ENCODE measurements at regions not wholly inside any gene's neighbourhood (a gene's known extent, or its start where the extent isn't known, plus 50 kb on each side); places are given as distances from the start of the nearest gene placed in this dataset.

DNA sequence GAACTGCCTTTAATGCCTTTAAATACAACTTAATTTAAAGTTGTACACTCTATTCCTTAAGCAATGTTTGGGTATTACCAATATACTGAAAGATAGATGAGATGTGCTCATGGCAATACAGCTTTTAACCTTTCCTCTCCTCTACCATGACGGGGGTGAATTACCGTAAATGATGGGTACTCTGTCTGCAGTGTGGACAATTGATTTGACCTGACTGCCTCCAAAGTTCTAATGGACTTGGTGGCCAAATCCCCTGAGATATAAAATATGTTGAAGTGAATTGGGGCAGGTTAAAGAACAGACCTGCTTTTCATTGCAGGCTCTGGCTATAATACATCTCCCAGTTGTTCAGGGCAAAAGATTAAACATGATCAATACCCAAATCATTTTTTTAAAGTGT lies 367.4 kb upstream of the NR5A2 start:
- no peaks in the 10 kb centered on the region for H3K36me3 ChIP-seq (replicated peaks in 1 of 2; ENCODE audit: control insufficient read depth in 1 of 2, insufficient read depth in 2 of 2, low read length in 2 of 2)
- ATAC-seq (no peak), FAIRE-seq (no peak), DNase-seq (ENCODE audit: low spot score) (no peak)
- no peaks in the 10 kb centered on the region for H3K79me2 ChIP-seq (ENCODE audit: insufficient read depth, low read length)
- no peaks in the 10 kb centered on the region for H3K9me3 ChIP-seq (ENCODE audit: low read length)
- H2AFZ ChIP-seq (ENCODE audit: low read length), result no peak overlapping the region
- in situ Hi-C loops (cut with HindIII; ENCODE audit: extremely low pct_ligation_motif_present, low pct_unique_long_range_greater_than_20kb), result no loop called here
- 0% methylated on average over 2 of the region's 2 CpGs for WGBS (ENCODE audit: low lambda C conversion rate)
- POLR2A ChIA-PET, result no interaction called here
- no TSS peak for BruUV-seq (replicated peaks)
- no peak overlapping the region for H3K4me3 ChIP-seq (replicated peaks in 1 of 3; ENCODE audit: insufficient read depth in 1 of 3, low read depth in 2 of 3, low read length in 3 of 3)
- TF ChIP-seq ZSCAN31 (CRISPR knock-in tag; IDR thresholded peaks at IDR 0.05; ENCODE audit: low read depth), result no peak
- no peak for TF ChIP-seq EZH2 (conservative IDR thresholded peaks at IDR 0.05; ENCODE audit: low read depth, low read length)
- TF ChIP-seq CC2D1A (CRISPR knock-in tag; IDR thresholded peaks at IDR 0.05), result no peak
- no peak for TF ChIP-seq ZNF674 (CRISPR knock-in tag; IDR thresholded peaks at IDR 0.05; ENCODE audit: low read depth)
- TF ChIP-seq GATAD2A (CRISPR knock-in tag; IDR thresholded peaks at IDR 0.05), result no peak
- no peak for TF ChIP-seq GTF2F1 (IDR thresholded peaks at IDR 0.05; ENCODE audit: low read length)
- TF ChIP-seq, protein P1, sequence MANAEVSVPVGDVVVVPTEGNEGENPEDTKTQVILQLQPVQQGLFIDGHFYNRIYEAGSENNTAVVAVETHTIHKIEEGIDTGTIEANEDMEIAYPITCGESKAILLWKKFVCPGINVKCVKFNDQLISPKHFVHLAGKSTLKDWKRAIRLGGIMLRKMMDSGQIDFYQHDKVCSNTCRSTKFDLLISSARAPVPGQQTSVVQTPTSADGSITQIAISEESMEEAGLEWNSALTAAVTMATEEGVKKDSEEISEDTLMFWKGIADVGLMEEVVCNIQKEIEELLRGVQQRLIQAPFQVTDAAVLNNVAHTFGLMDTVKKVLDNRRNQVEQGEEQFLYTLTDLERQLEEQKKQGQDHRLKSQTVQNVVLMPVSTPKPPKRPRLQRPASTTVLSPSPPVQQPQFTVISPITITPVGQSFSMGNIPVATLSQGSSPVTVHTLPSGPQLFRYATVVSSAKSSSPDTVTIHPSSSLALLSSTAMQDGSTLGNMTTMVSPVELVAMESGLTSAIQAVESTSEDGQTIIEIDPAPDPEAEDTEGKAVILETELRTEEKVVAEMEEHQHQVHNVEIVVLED (CRISPR knock-in tag; IDR thresholded peaks at IDR 0.05; ENCODE audit: borderline replicate concordance), result no peak
- CTCF ChIA-PET (ENCODE audit: low intra/inter-chr PET ratio, low total read pairs), result no interaction called here
- no peak overlapping the region for H3K27ac ChIP-seq (ENCODE audit: extremely low read length, insufficient read depth, low read length)
- no peaks in the 10 kb centered on the region for H3K27me3 ChIP-seq (ENCODE audit: control insufficient read depth in 1 of 2, insufficient read depth in 2 of 2, low read length in 2 of 2)
- no peak overlapping the region for H3K9ac ChIP-seq (ENCODE audit: insufficient read depth, low read depth, low read length)
- no peaks in the 10 kb centered on the region for H4K20me1 ChIP-seq (ENCODE audit: insufficient read depth, low read length)
- intact Hi-C loops (cut with micrococcal nuclease; ENCODE audit: unreplicated experiment), result no loop called here
- H3K4me1 ChIP-seq (ENCODE audit: insufficient read depth, low read length), result no peaks in the 10 kb centered on the region
- no peak overlapping the region for H3K4me2 ChIP-seq (ENCODE audit: low read depth, low read length)

DNA sequence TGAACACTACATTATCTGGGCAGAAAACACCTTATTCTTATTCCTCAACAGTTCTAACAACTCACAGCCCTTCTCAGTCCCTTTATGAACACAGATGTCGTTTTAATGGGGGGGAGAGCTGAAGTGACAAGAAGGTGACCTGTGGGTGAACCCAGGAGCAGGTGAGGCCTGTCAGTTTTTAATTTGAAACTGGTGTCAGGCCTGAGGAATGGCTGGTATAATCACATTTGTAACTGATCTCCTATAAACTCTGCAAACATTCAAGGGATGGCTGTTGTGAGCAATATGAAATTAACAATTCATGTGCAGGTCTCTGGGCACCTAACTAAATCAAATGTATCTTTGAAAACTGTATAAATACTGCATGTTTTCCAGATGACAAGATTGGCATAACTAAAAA lies 362.1 kb upstream of the NR5A2 start:
- Histone ChIP-seq H3K4me2 (ENCODE audit: low read depth, low read length) (no peak overlapping the region), H3K79me2 (ENCODE audit: insufficient read depth, low read length) (no peaks in the 10 kb centered on the region), H4K20me1 (ENCODE audit: insufficient read depth, low read length) (no peaks in the 10 kb centered on the region), H3K4me3 (replicated peaks in 1 of 3; ENCODE audit: insufficient read depth in 1 of 3, low read depth in 2 of 3, low read length in 3 of 3) (no peak overlapping the region), H3K36me3 (replicated peaks in 1 of 2; ENCODE audit: control insufficient read depth in 1 of 2, insufficient read depth in 2 of 2, low read length in 2 of 2) (no peaks in the 10 kb centered on the region), H3K4me1 (ENCODE audit: insufficient read depth, low read length) (no peaks in the 10 kb centered on the region), H2AFZ (ENCODE audit: low read length) (no peak overlapping the region), H3K27ac (ENCODE audit: extremely low read length, insufficient read depth, low read length) (no peak overlapping the region), H3K9me3 (ENCODE audit: low read length) (no peaks in the 10 kb centered on the region), H3K27me3 (ENCODE audit: control insufficient read depth in 1 of 2, insufficient read depth in 2 of 2, low read length in 2 of 2) (no peaks in the 10 kb centered on the region), H3K9ac (ENCODE audit: insufficient read depth, low read depth, low read length) (no peak overlapping the region)
- TF ChIP-seq, protein P2, sequence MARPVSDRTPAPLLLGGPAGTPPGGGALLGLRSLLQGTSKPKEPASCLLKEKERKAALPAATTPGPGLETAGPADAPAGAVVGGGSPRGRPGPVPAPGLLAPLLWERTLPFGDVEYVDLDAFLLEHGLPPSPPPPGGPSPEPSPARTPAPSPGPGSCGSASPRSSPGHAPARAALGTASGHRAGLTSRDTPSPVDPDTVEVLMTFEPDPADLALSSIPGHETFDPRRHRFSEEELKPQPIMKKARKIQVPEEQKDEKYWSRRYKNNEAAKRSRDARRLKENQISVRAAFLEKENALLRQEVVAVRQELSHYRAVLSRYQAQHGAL (CRISPR knock-in tag; IDR thresholded peaks at IDR 0.05; ENCODE audit: not compliant biosample characterization), result no peak
- TF ChIP-seq, protein P3, sequence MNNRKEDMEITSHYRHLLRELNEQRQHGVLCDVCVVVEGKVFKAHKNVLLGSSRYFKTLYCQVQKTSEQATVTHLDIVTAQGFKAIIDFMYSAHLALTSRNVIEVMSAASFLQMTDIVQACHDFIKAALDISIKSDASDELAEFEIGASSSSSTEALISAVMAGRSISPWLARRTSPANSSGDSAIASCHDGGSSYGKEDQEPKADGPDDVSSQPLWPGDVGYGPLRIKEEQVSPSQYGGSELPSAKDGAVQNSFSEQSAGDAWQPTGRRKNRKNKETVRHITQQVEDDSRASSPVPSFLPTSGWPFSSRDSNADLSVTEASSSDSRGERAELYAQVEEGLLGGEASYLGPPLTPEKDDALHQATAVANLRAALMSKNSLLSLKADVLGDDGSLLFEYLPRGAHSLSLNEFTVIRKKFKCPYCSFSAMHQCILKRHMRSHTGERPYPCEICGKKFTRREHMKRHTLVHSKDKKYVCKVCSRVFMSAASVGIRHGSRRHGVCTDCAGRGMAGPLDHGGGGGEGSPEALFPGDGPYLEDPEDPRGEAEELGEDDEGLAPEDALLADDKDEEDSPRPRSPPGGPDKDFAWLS (CRISPR knock-in tag; IDR thresholded peaks at IDR 0.05; ENCODE audit: borderline replicate concordance), result no peak
- no peak for TF ChIP-seq KDM2A (CRISPR knock-in tag; IDR thresholded peaks at IDR 0.05; ENCODE audit: borderline replicate concordance, low read depth)
- TF ChIP-seq TBX3 (IDR thresholded peaks at IDR 0.05; ENCODE audit: borderline replicate concordance), result no peak
- no peak for TF ChIP-seq KDM6A (CRISPR knock-in tag; IDR thresholded peaks at IDR 0.05; ENCODE audit: low read depth)
- POLR2A ChIA-PET, result no interaction called here
- WGBS (ENCODE audit: low lambda C conversion rate), result 0% methylated on average over 1 of the region's 1 CpG
- in situ Hi-C loops (cut with HindIII; ENCODE audit: extremely low pct_ligation_motif_present, low pct_unique_long_range_greater_than_20kb) (no loop called here), intact Hi-C loops (cut with micrococcal nuclease; ENCODE audit: unreplicated experiment) (no loop called here)
- DNase-seq (ENCODE audit: low spot score), result no peak
- ATAC-seq, result no peak
- no peak for FAIRE-seq
- CTCF ChIA-PET (ENCODE audit: low intra/inter-chr PET ratio, low total read pairs), result no interaction called here
- no TSS peak for BruUV-seq (replicated peaks)
